ENCODE measurements at regions not wholly inside any gene's neighbourhood (a gene's known extent, or its start where the extent isn't known, plus 50 kb on each side); places are given as distances from the start of the nearest gene placed in this dataset.

GRCh38 chr16:66001432-66001831 lies 365.1 kb upstream of the CDH5 start:
- TF ChIP-seq FOXM1 (IDR thresholded peaks at IDR 0.05; ENCODE audit: borderline replicate concordance, low read depth) (no peak), CEBPB (IDR thresholded peaks at IDR 0.05) (no peak), RAD21 (IDR thresholded peaks at IDR 0.05; ENCODE audit: low read depth) (no peak), TEAD4 (IDR thresholded peaks at IDR 0.05) (no peak), USF1 (IDR thresholded peaks at IDR 0.05) (no peak), EP300 (IDR thresholded peaks at IDR 0.05; ENCODE audit: borderline replicate concordance) (no peak), CREB1 (IDR thresholded peaks at IDR 0.05; ENCODE audit: low read depth) (no peak), ZBTB7A (IDR thresholded peaks at IDR 0.05; ENCODE audit: low read depth) (no peak), EGR1 (IDR thresholded peaks at IDR 0.05) (no peak), TAF1 (IDR thresholded peaks at IDR 0.05; ENCODE audit: low read depth) (no peak), NFIC (IDR thresholded peaks at IDR 0.05) (no peak), TCF12 (IDR thresholded peaks at IDR 0.05; ENCODE audit: low read depth) (no peak), YY1 (IDR thresholded peaks at IDR 0.05; ENCODE audit: low read depth) (no peak)
- TF ChIP-seq, protein P1, sequence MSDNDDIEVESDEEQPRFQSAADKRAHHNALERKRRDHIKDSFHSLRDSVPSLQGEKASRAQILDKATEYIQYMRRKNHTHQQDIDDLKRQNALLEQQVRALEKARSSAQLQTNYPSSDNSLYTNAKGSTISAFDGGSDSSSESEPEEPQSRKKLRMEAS (IDR thresholded peaks at IDR 0.05) = no peak
- TF ChIP-seq, protein P2, sequence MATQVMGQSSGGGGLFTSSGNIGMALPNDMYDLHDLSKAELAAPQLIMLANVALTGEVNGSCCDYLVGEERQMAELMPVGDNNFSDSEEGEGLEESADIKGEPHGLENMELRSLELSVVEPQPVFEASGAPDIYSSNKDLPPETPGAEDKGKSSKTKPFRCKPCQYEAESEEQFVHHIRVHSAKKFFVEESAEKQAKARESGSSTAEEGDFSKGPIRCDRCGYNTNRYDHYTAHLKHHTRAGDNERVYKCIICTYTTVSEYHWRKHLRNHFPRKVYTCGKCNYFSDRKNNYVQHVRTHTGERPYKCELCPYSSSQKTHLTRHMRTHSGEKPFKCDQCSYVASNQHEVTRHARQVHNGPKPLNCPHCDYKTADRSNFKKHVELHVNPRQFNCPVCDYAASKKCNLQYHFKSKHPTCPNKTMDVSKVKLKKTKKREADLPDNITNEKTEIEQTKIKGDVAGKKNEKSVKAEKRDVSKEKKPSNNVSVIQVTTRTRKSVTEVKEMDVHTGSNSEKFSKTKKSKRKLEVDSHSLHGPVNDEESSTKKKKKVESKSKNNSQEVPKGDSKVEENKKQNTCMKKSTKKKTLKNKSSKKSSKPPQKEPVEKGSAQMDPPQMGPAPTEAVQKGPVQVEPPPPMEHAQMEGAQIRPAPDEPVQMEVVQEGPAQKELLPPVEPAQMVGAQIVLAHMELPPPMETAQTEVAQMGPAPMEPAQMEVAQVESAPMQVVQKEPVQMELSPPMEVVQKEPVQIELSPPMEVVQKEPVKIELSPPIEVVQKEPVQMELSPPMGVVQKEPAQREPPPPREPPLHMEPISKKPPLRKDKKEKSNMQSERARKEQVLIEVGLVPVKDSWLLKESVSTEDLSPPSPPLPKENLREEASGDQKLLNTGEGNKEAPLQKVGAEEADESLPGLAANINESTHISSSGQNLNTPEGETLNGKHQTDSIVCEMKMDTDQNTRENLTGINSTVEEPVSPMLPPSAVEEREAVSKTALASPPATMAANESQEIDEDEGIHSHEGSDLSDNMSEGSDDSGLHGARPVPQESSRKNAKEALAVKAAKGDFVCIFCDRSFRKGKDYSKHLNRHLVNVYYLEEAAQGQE (IDR thresholded peaks at IDR 0.05; ENCODE audit: low read depth) = no peak

DNA sequence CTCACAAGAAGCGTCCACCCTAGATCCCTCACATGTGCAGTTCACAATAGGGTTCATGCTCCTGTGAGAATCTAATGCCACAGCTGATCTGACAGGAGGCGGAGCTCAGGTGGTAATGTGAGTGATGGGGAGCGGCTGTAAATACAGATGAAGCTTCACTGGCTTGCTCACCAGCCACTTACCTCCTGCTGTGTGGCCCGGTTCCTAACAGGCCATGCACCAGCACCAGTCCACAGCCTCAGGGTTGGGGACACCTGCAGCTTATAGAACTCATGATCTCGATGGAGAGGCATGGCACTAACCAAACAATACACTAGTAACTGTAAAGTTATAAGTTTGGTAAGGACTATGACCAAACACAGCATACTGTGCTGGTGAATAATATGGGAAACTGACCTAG lies 368.0 kb upstream of the CDH5 start:
- no peak for TF ChIP-seq TEAD4 (IDR thresholded peaks at IDR 0.05)
- no peak for TF ChIP-seq NFIC (IDR thresholded peaks at IDR 0.05)
- TF ChIP-seq USF1 (IDR thresholded peaks at IDR 0.05) = no peak
- no peak for TF ChIP-seq ZBTB7A (IDR thresholded peaks at IDR 0.05; ENCODE audit: low read depth)
- TF ChIP-seq CREB1 (IDR thresholded peaks at IDR 0.05; ENCODE audit: low read depth) = no peak
- no peak for TF ChIP-seq TCF12 (IDR thresholded peaks at IDR 0.05; ENCODE audit: low read depth)
- TF ChIP-seq, protein P1 (IDR thresholded peaks at IDR 0.05) = no peak
- TF ChIP-seq EP300 (IDR thresholded peaks at IDR 0.05; ENCODE audit: borderline replicate concordance) = no peak
- TF ChIP-seq, protein P2 (IDR thresholded peaks at IDR 0.05; ENCODE audit: low read depth) = no peak

GRCh38 chr16:65994291-65994690 lies 372.2 kb upstream of the CDH5 start:
- TF ChIP-seq CEBPB (IDR thresholded peaks at IDR 0.05) = no peak
- no peak for TF ChIP-seq YY1 (IDR thresholded peaks at IDR 0.05; ENCODE audit: low read depth)
- no peak for TF ChIP-seq CREB1 (IDR thresholded peaks at IDR 0.05; ENCODE audit: low read depth)

- TF ChIP-seq EP300 (IDR thresholded peaks at IDR 0.05; ENCODE audit: borderline replicate concordance) (no peak), YY1 (IDR thresholded peaks at IDR 0.05; ENCODE audit: low read depth) (no peak), TAF1 (IDR thresholded peaks at IDR 0.05; ENCODE audit: low read depth) (no peak), USF1 (IDR thresholded peaks at IDR 0.05) (no peak), CREB1 (IDR thresholded peaks at IDR 0.05; ENCODE audit: low read depth) (no peak), CEBPB (IDR thresholded peaks at IDR 0.05) (no peak), ZBTB7A (IDR thresholded peaks at IDR 0.05; ENCODE audit: low read depth) (no peak), TCF12 (IDR thresholded peaks at IDR 0.05; ENCODE audit: low read depth) (no peak), TEAD4 (IDR thresholded peaks at IDR 0.05) (no peak), EGR1 (IDR thresholded peaks at IDR 0.05) (no peak), RAD21 (IDR thresholded peaks at IDR 0.05; ENCODE audit: low read depth) (no peak), FOXM1 (IDR thresholded peaks at IDR 0.05; ENCODE audit: borderline replicate concordance, low read depth) (no peak), NFIC (IDR thresholded peaks at IDR 0.05) (no peak)
- TF ChIP-seq, protein P1 (IDR thresholded peaks at IDR 0.05) = no peak
- TF ChIP-seq, protein P2 (IDR thresholded peaks at IDR 0.05; ENCODE audit: low read depth) = no peak
Measured at GRCh38 chr16:65991149-65991701, 375.3 kb upstream of the CDH5 start.

Measured in Ishikawa (cell line).